ENCODE measurements at regions not wholly inside any gene's neighbourhood (a gene's known extent, or its start where the extent isn't known, plus 50 kb on each side); places are given as distances from the start of the nearest gene placed in this dataset.

DNA sequence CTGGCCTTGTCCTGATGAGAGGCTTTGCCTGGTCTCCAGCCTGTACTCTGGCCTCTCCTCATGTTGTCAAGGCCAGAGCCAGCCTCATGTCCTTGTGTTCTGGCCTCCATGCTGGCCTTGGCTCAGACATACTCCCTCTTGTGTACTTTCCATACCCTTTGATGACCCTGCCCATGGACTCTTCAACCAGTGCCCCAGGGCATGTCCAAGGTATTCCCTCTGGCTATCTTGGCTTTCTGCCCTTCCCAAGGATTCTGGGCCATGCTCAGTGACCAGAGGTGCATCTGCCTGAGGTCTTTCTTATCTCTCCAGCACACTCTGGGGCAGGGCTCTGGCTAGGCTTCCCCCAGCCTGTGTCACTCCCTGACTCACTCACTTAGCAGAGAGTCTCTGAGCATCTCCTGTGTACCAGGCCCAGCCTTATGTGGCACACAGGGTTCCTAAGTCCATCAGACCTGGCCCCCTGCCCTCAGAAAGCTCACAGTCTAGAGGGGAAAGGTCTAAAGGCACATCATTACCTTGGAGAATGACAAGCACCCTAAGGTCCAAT, 141.4 kb upstream of the GRIK3 start:
- TF ChIP-seq CTCF (IDR thresholded peaks at IDR 0.05) (no peak), POLR2AphosphoS5 (IDR thresholded peaks at IDR 0.05) (no peak), POLR2A (IDR thresholded peaks at IDR 0.05) (no peak), EP300 (IDR thresholded peaks at IDR 0.05) (no peak)
